ENCODE measurements at regions not wholly inside any gene's neighbourhood (a gene's known extent, or its start where the extent isn't known, plus 50 kb on each side); places are given as distances from the start of the nearest gene placed in this dataset.

- Histone ChIP-seq H3K27me3 (replicated peaks) (no peaks in the 10 kb centered on the region), H3K4me3 (ENCODE audit: low read depth, low read length) (no peak overlapping the region), H3K27ac (no peak overlapping the region), H3K36me3 (replicated peaks) (no peaks in the 10 kb centered on the region)
- in situ Hi-C loops (cut with HindIII; ENCODE audit: low pct_ligation_motif_present, low sequenced_read_pairs): no loop called here
- DNase-seq: no peak
- TF ChIP-seq CTCF (IDR thresholded peaks at IDR 0.05; ENCODE audit: low read depth, low read length, missing control alignments): no peak
Observed at GRCh38 chr5:110053824-110054223, 364.1 kb downstream of the MAN2A1 start.

- Histone ChIP-seq H3K36me3 (replicated peaks) (no peaks in the 10 kb centered on the region), H3K4me3 (ENCODE audit: low read depth, low read length) (no peak overlapping the region), H3K27me3 (replicated peaks) (no peaks in the 10 kb centered on the region), H3K27ac (no peak overlapping the region)
- TF ChIP-seq CTCF (IDR thresholded peaks at IDR 0.05; ENCODE audit: low read depth, low read length, missing control alignments): peak; percentile 76
- peak; percentile 81 for DNase-seq
- in situ Hi-C loops (cut with HindIII; ENCODE audit: low pct_ligation_motif_present, low sequenced_read_pairs): no loop called here
Observed at GRCh38 chr5:110054240-110054639, 364.5 kb downstream of the MAN2A1 start.

- Histone ChIP-seq H3K27me3 (replicated peaks) (no peaks in the 10 kb centered on the region), H3K27ac (no peak overlapping the region), H3K36me3 (replicated peaks) (no peaks in the 10 kb centered on the region), H3K4me3 (ENCODE audit: low read depth, low read length) (no peak overlapping the region)
- TF ChIP-seq CTCF (IDR thresholded peaks at IDR 0.05; ENCODE audit: low read depth, low read length, missing control alignments): no peak
- in situ Hi-C loops (cut with HindIII; ENCODE audit: low pct_ligation_motif_present, low sequenced_read_pairs): no loop called here
- no peak for DNase-seq
Observed at GRCh38 chr5:110055302-110055701, 365.6 kb downstream of the MAN2A1 start.

- H3K27ac ChIP-seq: no peak overlapping the region
- no peaks in the 10 kb centered on the region for H3K27me3 ChIP-seq (replicated peaks)
- no peak for TF ChIP-seq CTCF (IDR thresholded peaks at IDR 0.05; ENCODE audit: low read depth, low read length, missing control alignments)
- H3K36me3 ChIP-seq (replicated peaks): no peaks in the 10 kb centered on the region
- no peak for DNase-seq
- in situ Hi-C loops (cut with HindIII; ENCODE audit: low pct_ligation_motif_present, low sequenced_read_pairs): no loop called here
- H3K4me3 ChIP-seq (ENCODE audit: low read depth, low read length): no peak overlapping the region
Observed at GRCh38 chr5:110056580-110057114, 366.9 kb downstream of the MAN2A1 start.

- in situ Hi-C loops (cut with HindIII; ENCODE audit: low pct_ligation_motif_present, low sequenced_read_pairs): no loop called here
- H3K27me3 ChIP-seq (replicated peaks): no peaks in the 10 kb centered on the region
- H3K27ac ChIP-seq: no peak overlapping the region
- TF ChIP-seq CTCF (IDR thresholded peaks at IDR 0.05; ENCODE audit: low read depth, low read length, missing control alignments): no peak
- no peaks in the 10 kb centered on the region for H3K36me3 ChIP-seq (replicated peaks)
- no peak overlapping the region for H3K4me3 ChIP-seq (ENCODE audit: low read depth, low read length)
- no peak for DNase-seq
Observed at GRCh38 chr5:110058175-110058574, 368.4 kb downstream of the MAN2A1 start.

GRCh38 chr5:110062246-110062645 lies 372.5 kb downstream of the MAN2A1 start:
- H3K4me3 ChIP-seq (ENCODE audit: low read depth, low read length): no peak overlapping the region
- no peaks in the 10 kb centered on the region for H3K36me3 ChIP-seq (replicated peaks)
- no peak for TF ChIP-seq CTCF (IDR thresholded peaks at IDR 0.05; ENCODE audit: low read depth, low read length, missing control alignments)
- in situ Hi-C loops (cut with HindIII; ENCODE audit: low pct_ligation_motif_present, low sequenced_read_pairs): no loop called here
- H3K27ac ChIP-seq: no peak overlapping the region
- no peaks in the 10 kb centered on the region for H3K27me3 ChIP-seq (replicated peaks)
- no peak for DNase-seq

All from brain microvascular endothelial cell (primary cell).